Endothelial cell (in vitro differentiated cells): ENCODE measurements at regions not wholly inside any gene's neighbourhood (a gene's known extent, or its start where the extent isn't known, plus 50 kb on each side); places are given as distances from the start of the nearest gene placed in this dataset.

Source experiments
- DNase-seq: peaks from one replicate; pipeline ENCODE4 v3.0.0; 2021; ENCODE audit warnings: low spot score
- H3K27ac Mint-ChIP-seq: one replicate; pipeline ENCODE4 v1.8.0; 2021; ENCODE audit warnings: mixed read lengths, inconsistent platforms; ENCODE audit not compliant: unreplicated experiment
- H3K27me3 Mint-ChIP-seq: one replicate; pipeline ENCODE4 v1.8.0; 2021; ENCODE audit warnings: mild to moderate bottlenecking, moderate library complexity, mixed read lengths, inconsistent platforms; ENCODE audit not compliant: unreplicated experiment
- H3K36me3 Mint-ChIP-seq: one replicate; pipeline ENCODE4 v1.8.0; 2021; ENCODE audit warnings: mild to moderate bottlenecking, low read depth, mixed read lengths, inconsistent platforms; ENCODE audit not compliant: unreplicated experiment
- H3K4me1 Mint-ChIP-seq: one replicate; pipeline ENCODE4 v1.8.0; 2021; ENCODE audit warnings: mild to moderate bottlenecking, mixed read lengths, inconsistent platforms; ENCODE audit not compliant: unreplicated experiment
- H3K4me3 Mint-ChIP-seq: one replicate; pipeline ENCODE4 v1.8.0; 2021; ENCODE audit warnings: mild to moderate bottlenecking, mixed read lengths, inconsistent platforms; ENCODE audit not compliant: unreplicated experiment
- H3K9me3 Mint-ChIP-seq: one replicate; pipeline ENCODE4 v1.8.0; 2021; ENCODE audit warnings: mixed read lengths, inconsistent platforms; ENCODE audit not compliant: unreplicated experiment
- CTCF ChIP-seq: fragments of 200-600 bp; sonication (generic); IDR thresholded peaks from one replicate; pipeline ENCODE4 v1.5.0; 2021; ENCODE audit warnings: antibody characterized with exemption; ENCODE audit not compliant: unreplicated experiment

- H3K36me3 Mint-ChIP-seq = no peaks in the 10 kb centered on the region
- no peak for DNase-seq
- H3K9me3 Mint-ChIP-seq = no peaks in the 10 kb centered on the region
- peaks cover 8% of the 10 kb centered on the region for H3K4me1 Mint-ChIP-seq
- no peak overlapping the region for H3K27ac Mint-ChIP-seq
- H3K27me3 Mint-ChIP-seq = peaks cover 2% of the 10 kb centered on the region
- TF ChIP-seq CTCF = no peak
- H3K4me3 Mint-ChIP-seq = peak overlapping the region; percentile 71
Observed at GRCh38 chrX:137425273-137425902, 140.5 kb upstream of the ZIC3 start.

- Mint-ChIP-seq H3K9me3 (no peaks in the 10 kb centered on the region), H3K4me1 (peaks cover 8% of the 10 kb centered on the region), H3K4me3 (peak overlapping the region; percentile 79), H3K27ac (no peak overlapping the region), H3K36me3 (no peaks in the 10 kb centered on the region), H3K27me3 (peaks cover 2% of the 10 kb centered on the region)
- no peak for TF ChIP-seq CTCF
- DNase-seq = peak; percentile 9
Observed at GRCh38 chrX:137424679-137425078, 141.2 kb upstream of the ZIC3 start.

- no peaks in the 10 kb centered on the region for H3K36me3 Mint-ChIP-seq
- H3K4me3 Mint-ChIP-seq = no peak overlapping the region
- TF ChIP-seq CTCF = no peak
- peaks cover 8% of the 10 kb centered on the region for H3K4me1 Mint-ChIP-seq
- H3K27ac Mint-ChIP-seq = no peak overlapping the region
- peaks cover 2% of the 10 kb centered on the region for H3K27me3 Mint-ChIP-seq
- H3K9me3 Mint-ChIP-seq = no peaks in the 10 kb centered on the region
- DNase-seq = no peak
Observed at GRCh38 chrX:137423241-137423640, 142.7 kb upstream of the ZIC3 start.

- no peak for DNase-seq
- no peaks in the 10 kb centered on the region for H3K36me3 Mint-ChIP-seq
- H3K27me3 Mint-ChIP-seq = peaks cover 2% of the 10 kb centered on the region
- TF ChIP-seq CTCF = no peak
- no peaks in the 10 kb centered on the region for H3K4me1 Mint-ChIP-seq
- no peaks in the 10 kb centered on the region for H3K9me3 Mint-ChIP-seq
- no peak overlapping the region for H3K4me3 Mint-ChIP-seq
- no peak overlapping the region for H3K27ac Mint-ChIP-seq
Observed at GRCh38 chrX:137418086-137418485, 147.8 kb upstream of the ZIC3 start.

GRCh38 chrX:137413190-137413589, 152.7 kb upstream of the ZIC3 start:
- no peak overlapping the region for H3K4me3 Mint-ChIP-seq
- DNase-seq = no peak
- TF ChIP-seq CTCF = no peak
- H3K9me3 Mint-ChIP-seq = no peaks in the 10 kb centered on the region
- no peak overlapping the region for H3K27ac Mint-ChIP-seq
- H3K27me3 Mint-ChIP-seq = no peaks in the 10 kb centered on the region
- H3K4me1 Mint-ChIP-seq = no peaks in the 10 kb centered on the region
- H3K36me3 Mint-ChIP-seq = no peaks in the 10 kb centered on the region
